ENCODE measurements at regions not wholly inside any gene's neighbourhood (a gene's known extent, or its start where the extent isn't known, plus 50 kb on each side); places are given as distances from the start of the nearest gene placed in this dataset.

DNA sequence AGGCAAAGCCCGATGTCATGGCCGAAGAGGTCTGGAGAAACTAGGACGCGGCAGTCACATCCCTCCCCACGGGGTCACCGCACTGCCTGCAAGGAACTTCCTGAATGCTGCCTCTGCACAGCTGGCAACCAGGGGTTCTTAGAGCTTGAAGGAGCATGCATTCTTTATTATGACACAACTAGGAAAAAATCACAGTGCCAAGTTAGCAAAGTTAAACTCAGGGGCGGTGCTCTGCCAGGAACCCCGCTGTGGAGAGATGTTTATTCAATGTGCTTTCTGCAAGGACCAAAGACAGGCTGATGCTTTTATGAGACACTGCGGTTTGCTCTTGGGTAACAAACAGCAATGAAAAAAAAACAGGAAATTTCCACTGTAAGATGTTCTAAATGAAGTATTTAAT lies 287.3 kb upstream of the FOXQ1 start:
- TF ChIP-seq POLR2A (IDR thresholded peaks at IDR 0.05) (no peak), POLR2AphosphoS5 (IDR thresholded peaks at IDR 0.05) (peak; percentile 56), EP300 (IDR thresholded peaks at IDR 0.05) (no peak)
- TF ChIP-seq, protein P1, sequence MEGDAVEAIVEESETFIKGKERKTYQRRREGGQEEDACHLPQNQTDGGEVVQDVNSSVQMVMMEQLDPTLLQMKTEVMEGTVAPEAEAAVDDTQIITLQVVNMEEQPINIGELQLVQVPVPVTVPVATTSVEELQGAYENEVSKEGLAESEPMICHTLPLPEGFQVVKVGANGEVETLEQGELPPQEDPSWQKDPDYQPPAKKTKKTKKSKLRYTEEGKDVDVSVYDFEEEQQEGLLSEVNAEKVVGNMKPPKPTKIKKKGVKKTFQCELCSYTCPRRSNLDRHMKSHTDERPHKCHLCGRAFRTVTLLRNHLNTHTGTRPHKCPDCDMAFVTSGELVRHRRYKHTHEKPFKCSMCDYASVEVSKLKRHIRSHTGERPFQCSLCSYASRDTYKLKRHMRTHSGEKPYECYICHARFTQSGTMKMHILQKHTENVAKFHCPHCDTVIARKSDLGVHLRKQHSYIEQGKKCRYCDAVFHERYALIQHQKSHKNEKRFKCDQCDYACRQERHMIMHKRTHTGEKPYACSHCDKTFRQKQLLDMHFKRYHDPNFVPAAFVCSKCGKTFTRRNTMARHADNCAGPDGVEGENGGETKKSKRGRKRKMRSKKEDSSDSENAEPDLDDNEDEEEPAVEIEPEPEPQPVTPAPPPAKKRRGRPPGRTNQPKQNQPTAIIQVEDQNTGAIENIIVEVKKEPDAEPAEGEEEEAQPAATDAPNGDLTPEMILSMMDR (IDR thresholded peaks at IDR 0.05): no peak
